ENCODE measurements at regions not wholly inside any gene's neighbourhood (a gene's known extent, or its start where the extent isn't known, plus 50 kb on each side); places are given as distances from the start of the nearest gene placed in this dataset.

GRCh38 chr9:120183615-120184014, 396.4 kb downstream of the CDK5RAP2 start:
- TF ChIP-seq, protein P1, sequence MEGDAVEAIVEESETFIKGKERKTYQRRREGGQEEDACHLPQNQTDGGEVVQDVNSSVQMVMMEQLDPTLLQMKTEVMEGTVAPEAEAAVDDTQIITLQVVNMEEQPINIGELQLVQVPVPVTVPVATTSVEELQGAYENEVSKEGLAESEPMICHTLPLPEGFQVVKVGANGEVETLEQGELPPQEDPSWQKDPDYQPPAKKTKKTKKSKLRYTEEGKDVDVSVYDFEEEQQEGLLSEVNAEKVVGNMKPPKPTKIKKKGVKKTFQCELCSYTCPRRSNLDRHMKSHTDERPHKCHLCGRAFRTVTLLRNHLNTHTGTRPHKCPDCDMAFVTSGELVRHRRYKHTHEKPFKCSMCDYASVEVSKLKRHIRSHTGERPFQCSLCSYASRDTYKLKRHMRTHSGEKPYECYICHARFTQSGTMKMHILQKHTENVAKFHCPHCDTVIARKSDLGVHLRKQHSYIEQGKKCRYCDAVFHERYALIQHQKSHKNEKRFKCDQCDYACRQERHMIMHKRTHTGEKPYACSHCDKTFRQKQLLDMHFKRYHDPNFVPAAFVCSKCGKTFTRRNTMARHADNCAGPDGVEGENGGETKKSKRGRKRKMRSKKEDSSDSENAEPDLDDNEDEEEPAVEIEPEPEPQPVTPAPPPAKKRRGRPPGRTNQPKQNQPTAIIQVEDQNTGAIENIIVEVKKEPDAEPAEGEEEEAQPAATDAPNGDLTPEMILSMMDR (IDR thresholded peaks at IDR 0.05): no peak
- TF ChIP-seq POLR2A (IDR thresholded peaks at IDR 0.05) (no peak), POLR2AphosphoS5 (IDR thresholded peaks at IDR 0.05) (no peak)
